T-helper 17 cell (primary cell): ENCODE measurements at regions not wholly inside any gene's neighbourhood (a gene's known extent, or its start where the extent isn't known, plus 50 kb on each side); places are given as distances from the start of the nearest gene placed in this dataset.
"Not testable (repeated sequence)": the region's sequence is repeated elsewhere in the genome, so short reads cannot be mapped to it uniquely, and the experiment has no call there.

Source experiments
- ATAC-seq: fragments of 150-1000 bp; cut with Tn5 transposase; 2 replicates; pipeline ENCODE4 v1.10.0; 2021; ENCODE audit warnings: mild to moderate bottlenecking, moderate library complexity
- DNase-seq, 3 donors: peaks; one replicate each; pipeline versions ENCODE4 v3.0.0 to v3.0.0-alpha.2; 2020 to 2021
- H3K9me3 ChIP-seq: one replicate; pipeline ENCODE4 v1.7.0; 2013; ENCODE audit warnings: low read length, mild to moderate bottlenecking; ENCODE audit not compliant: control insufficient read depth, poor library complexity, severe bottlenecking
- H3K27ac Mint-ChIP-seq: one replicate; pipeline ENCODE4 v1.8.0; 2022; ENCODE audit warnings: mild to moderate bottlenecking, moderate library complexity, mixed read lengths
- H3K27me3 Mint-ChIP-seq: one replicate; pipeline ENCODE4 v1.8.0; 2022; ENCODE audit warnings: mixed read lengths
- H3K36me3 Mint-ChIP-seq: one replicate; pipeline ENCODE4 v1.8.0; 2022; ENCODE audit warnings: low read depth, mixed read lengths
- H3K4me1 Mint-ChIP-seq: one replicate; pipeline ENCODE4 v1.8.0; 2022; ENCODE audit warnings: mild to moderate bottlenecking, mixed read lengths
- H3K4me3 Mint-ChIP-seq: one replicate; pipeline ENCODE4 v1.8.0; 2022; ENCODE audit warnings: mild to moderate bottlenecking, moderate library complexity, mixed read lengths

- H3K27ac Mint-ChIP-seq, DNase-seq, H3K4me3 Mint-ChIP-seq, H3K36me3 Mint-ChIP-seq, H3K4me1 Mint-ChIP-seq, H3K9me3 ChIP-seq, H3K27me3 Mint-ChIP-seq, ATAC-seq: not testable (repeated sequence)
Observed at GRCh38 chr5:72579290-72579689, 72.1 kb upstream of the ZNF366 start.

- H3K4me1 Mint-ChIP-seq, result no peaks in the 10 kb centered on the region
- no peak for DNase-seq
- H3K9me3 ChIP-seq, result no peaks in the 10 kb centered on the region
- ATAC-seq, result no peak
- peaks cover 35% of the 10 kb centered on the region for H3K27me3 Mint-ChIP-seq
- H3K36me3 Mint-ChIP-seq, result no peaks in the 10 kb centered on the region
- no peak overlapping the region for H3K27ac Mint-ChIP-seq
- no peak overlapping the region for H3K4me3 Mint-ChIP-seq
Observed at GRCh38 chr5:72572236-72572765, 65.1 kb upstream of the ZNF366 start.

- Mint-ChIP-seq H3K4me3 (no peak overlapping the region), H3K27ac (no peak overlapping the region), H3K4me1 (no peaks in the 10 kb centered on the region), H3K36me3 (peaks cover 2% of the 10 kb centered on the region), H3K27me3 (peaks cover 33% of the 10 kb centered on the region)
- DNase-seq (no peak), ATAC-seq (no peak)
- H3K9me3 ChIP-seq, result no peaks in the 10 kb centered on the region
Observed at GRCh38 chr5:72569408-72569944, 62.3 kb upstream of the ZNF366 start.

- Mint-ChIP-seq H3K4me1 (no peaks in the 10 kb centered on the region), H3K27me3 (peaks cover 28% of the 10 kb centered on the region), H3K27ac (no peak overlapping the region), H3K4me3 (no peak overlapping the region), H3K36me3 (peaks cover 2% of the 10 kb centered on the region)
- ATAC-seq (no peak), DNase-seq (no peak)
- H3K9me3 ChIP-seq, result no peaks in the 10 kb centered on the region
Observed at GRCh38 chr5:72566746-72567145, 59.5 kb upstream of the ZNF366 start.

DNA sequence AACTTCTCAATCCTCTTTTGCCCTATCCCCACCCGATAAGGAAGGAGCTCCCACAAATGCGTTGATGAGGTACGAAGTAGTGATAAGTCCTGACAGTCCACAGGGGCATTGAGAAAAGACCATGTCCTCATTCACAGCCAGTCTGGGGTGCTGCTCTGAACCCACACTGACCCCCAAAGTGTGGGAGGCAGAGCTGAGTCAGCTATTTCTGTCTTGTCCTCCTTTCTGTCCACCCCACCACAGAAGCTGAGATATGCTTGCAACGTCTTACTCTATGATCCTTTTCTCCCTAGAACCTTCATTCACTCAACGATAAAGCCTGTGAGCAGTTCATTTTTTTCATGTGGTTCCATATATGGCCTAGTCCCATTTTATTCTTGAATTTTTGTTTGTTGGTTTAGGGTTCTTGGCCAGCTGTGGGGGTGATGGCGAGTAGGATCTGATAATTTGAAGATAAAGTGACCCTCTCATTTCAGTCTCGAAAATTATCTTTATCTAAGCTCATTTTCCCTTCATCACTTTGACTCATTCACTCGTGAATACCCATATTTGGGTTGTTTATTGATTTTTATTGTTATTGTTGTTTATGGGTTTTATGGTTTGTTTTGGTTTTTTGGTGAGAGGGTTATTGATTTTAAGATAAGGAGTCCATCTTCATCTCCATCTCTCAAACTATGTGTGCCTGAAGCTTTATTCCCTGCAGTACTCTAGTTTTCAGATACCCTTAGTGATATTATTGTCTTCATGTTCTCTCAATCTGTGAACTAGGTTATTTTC, 58.5 kb upstream of the ZNF366 start:
- ATAC-seq (no peak), DNase-seq (no peak)
- H3K4me3 Mint-ChIP-seq, result no peak overlapping the region
- H3K36me3 Mint-ChIP-seq, result peaks cover 2% of the 10 kb centered on the region
- H3K27me3 Mint-ChIP-seq, result peaks cover 35% of the 10 kb centered on the region
- no peaks in the 10 kb centered on the region for H3K9me3 ChIP-seq
- no peak overlapping the region for H3K27ac Mint-ChIP-seq
- H3K4me1 Mint-ChIP-seq, result no peaks in the 10 kb centered on the region

DNA sequence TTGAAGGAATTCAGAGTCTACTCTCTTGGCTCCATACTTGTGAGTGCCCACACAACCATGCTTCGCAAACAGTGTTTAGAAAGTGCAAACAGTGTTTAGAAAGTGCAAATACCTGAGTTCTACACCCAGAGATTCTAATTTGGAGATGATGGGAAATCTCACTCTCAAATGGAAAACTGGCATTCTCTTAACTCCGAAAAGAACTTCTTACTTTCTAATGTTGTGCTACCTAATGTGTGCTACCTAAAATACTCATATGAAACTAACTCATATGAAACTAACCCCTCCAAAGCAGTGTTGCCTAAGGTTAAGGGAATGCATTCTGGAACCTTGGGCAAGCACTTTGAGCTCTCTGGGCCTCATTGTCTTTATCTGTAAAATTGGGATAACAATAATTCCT, 55.5 kb upstream of the ZNF366 start:
- H3K36me3 Mint-ChIP-seq, result peaks cover 2% of the 10 kb centered on the region
- H3K4me1 Mint-ChIP-seq, result no peaks in the 10 kb centered on the region
- H3K9me3 ChIP-seq, result no peaks in the 10 kb centered on the region
- no peak overlapping the region for H3K27ac Mint-ChIP-seq
- H3K27me3 Mint-ChIP-seq, result peaks cover 28% of the 10 kb centered on the region
- H3K4me3 Mint-ChIP-seq, result no peak overlapping the region
- ATAC-seq (no peak), DNase-seq (no peak)

- Mint-ChIP-seq H3K4me1 (peaks cover 8% of the 10 kb centered on the region), H3K36me3 (peaks cover 2% of the 10 kb centered on the region), H3K4me3 (no peak overlapping the region), H3K27ac (no peak overlapping the region), H3K27me3 (peaks cover 35% of the 10 kb centered on the region)
- no peaks in the 10 kb centered on the region for H3K9me3 ChIP-seq
- ATAC-seq (no peak), DNase-seq (no peak)
Observed at GRCh38 chr5:72561148-72561972, 54.1 kb upstream of the ZNF366 start.

- H3K4me1 Mint-ChIP-seq, result peaks cover 11% of the 10 kb centered on the region
- DNase-seq, result no peak
- no peak overlapping the region for H3K27ac Mint-ChIP-seq
- H3K4me3 Mint-ChIP-seq, result no peak overlapping the region
- peaks cover 40% of the 10 kb centered on the region for H3K27me3 Mint-ChIP-seq
- no peaks in the 10 kb centered on the region for H3K36me3 Mint-ChIP-seq
- H3K9me3 ChIP-seq, result no peaks in the 10 kb centered on the region
- ATAC-seq, result no peak
Observed at GRCh38 chr5:72559866-72560766, 52.9 kb upstream of the ZNF366 start.

- Mint-ChIP-seq H3K36me3 (no peaks in the 10 kb centered on the region), H3K4me1 (peaks cover 11% of the 10 kb centered on the region), H3K4me3 (no peak overlapping the region), H3K27ac (no peak overlapping the region), H3K27me3 (peaks cover 54% of the 10 kb centered on the region)
- H3K9me3 ChIP-seq, result no peaks in the 10 kb centered on the region
- DNase-seq (no peak), ATAC-seq (no peak)
Observed at GRCh38 chr5:72558383-72558782, 51.2 kb upstream of the ZNF366 start.

DNA sequence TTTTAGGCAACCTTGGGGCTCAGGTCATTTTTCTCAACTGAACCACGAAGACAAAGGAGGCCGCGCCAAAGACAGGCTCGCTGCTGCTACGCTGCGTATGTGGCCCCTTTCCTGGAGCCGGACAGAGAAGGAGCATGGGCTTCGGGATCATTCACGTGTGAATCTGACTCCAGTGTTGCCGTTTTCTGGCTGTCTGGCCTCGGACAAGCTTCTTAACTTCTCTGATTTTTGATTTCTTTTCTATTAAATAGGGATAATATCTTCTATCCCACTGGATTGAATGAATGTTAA, 50.8 kb upstream of the ZNF366 start:
- peaks cover 11% of the 10 kb centered on the region for H3K4me1 Mint-ChIP-seq
- peaks cover 58% of the 10 kb centered on the region for H3K27me3 Mint-ChIP-seq
- no peak for DNase-seq
- H3K4me3 Mint-ChIP-seq, result no peak overlapping the region
- H3K27ac Mint-ChIP-seq, result no peak overlapping the region
- H3K36me3 Mint-ChIP-seq, result no peaks in the 10 kb centered on the region
- no peak for ATAC-seq
- H3K9me3 ChIP-seq, result no peaks in the 10 kb centered on the region

DNA sequence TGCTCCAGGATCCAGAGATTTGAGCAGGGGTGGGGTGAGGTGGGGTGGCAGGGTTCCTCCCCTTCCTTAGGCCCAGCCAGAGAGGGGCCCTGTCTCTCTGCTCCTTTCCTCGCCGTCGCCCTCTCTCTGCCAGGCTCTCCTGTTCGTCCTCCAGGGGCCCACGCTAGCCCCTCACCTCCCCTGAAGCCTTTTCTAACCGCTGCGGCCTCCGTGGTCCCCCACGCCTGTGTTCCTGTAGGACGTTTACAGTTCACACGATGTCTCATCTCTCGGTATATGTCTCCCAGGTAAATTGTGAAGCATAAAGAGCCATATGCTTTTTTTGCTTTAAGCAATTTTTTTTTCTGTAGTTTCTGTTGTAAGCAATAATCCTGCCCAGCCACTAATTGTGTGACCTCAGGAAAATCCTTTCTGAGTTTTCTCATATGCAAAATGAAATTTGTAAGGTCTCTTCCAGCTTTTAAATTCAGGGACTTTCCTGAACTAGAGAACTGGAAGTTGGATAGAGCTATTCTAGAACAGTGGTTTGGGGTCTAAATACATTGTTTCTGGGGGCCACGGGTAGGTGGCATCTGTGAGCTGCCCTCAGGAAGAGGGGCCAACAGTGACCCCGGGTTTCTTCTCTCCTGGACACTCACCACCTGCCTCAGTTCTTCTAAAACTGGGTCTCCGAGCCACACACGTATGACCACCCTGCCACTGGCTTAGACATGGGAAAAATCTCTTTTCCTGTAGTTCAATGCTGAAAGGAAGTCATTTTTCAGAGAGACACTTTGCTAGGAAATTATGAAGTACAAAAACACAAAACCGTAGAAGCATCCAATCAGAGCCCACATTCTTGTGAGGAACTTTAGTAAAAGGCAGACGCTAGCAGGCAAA, 50.2 kb upstream of the ZNF366 start:
- Mint-ChIP-seq H3K4me3 (peak overlapping the region; percentile 92), H3K27ac (peak overlapping the region; percentile 91)
- peak; percentile 7 for ATAC-seq

More for the DNA sequence above, 50.2 kb upstream of the ZNF366 start:
- no peak for DNase-seq
- no peaks in the 10 kb centered on the region for H3K36me3 Mint-ChIP-seq
- peaks cover 60% of the 10 kb centered on the region for H3K27me3 Mint-ChIP-seq
- H3K9me3 ChIP-seq, result no peaks in the 10 kb centered on the region
- H3K4me1 Mint-ChIP-seq, result peaks cover 11% of the 10 kb centered on the region
